ENCODE measurements at regions not wholly inside any gene's neighbourhood (a gene's known extent, or its start where the extent isn't known, plus 50 kb on each side); places are given as distances from the start of the nearest gene placed in this dataset.

DNA sequence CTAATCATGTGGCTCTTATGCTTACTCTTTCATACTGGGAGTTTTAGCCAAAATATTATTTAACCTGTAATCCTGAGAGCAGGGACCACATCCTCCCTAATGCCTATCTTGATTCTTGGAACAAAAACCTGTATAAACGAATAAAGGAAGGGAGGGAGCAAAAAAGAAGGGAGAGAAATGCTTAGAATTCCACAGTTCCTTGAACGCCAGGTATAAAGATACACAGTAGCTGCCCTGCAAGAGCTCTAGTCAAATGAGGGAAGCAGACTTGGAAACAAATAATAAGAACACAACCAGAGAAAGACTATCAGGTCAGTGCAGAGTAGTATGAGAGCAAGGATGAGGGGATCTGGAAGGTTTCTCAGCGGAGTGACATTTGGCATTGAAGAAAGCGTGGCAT lies 116.3 kb downstream of the SLC30A10 start:
- Histone ChIP-seq H3K36me3 (ENCODE audit: control insufficient read depth in 1 of 2, insufficient read depth in 2 of 2, low read length in 2 of 2) (no peaks in the 10 kb centered on the region), H3K79me1 (ENCODE audit: low read length) (no peaks in the 10 kb centered on the region), H3K23ac (ENCODE audit: low read length) (no peak overlapping the region), H3K9ac (ENCODE audit: low read length) (no peak overlapping the region), H3K9me3 (ENCODE audit: insufficient read depth, low read depth, low read length) (no peaks in the 10 kb centered on the region), H3K79me2 (ENCODE audit: control insufficient read depth, insufficient read depth, low read length, poor library complexity) (no peaks in the 10 kb centered on the region), H4K91ac (ENCODE audit: low read depth, low read length) (no peak overlapping the region), H3K18ac (ENCODE audit: low read length) (no peak overlapping the region), H3K4me2 (ENCODE audit: low read length) (no peak overlapping the region), H4K12ac (ENCODE audit: low read depth, low read length) (no peak overlapping the region), H3K4ac (ENCODE audit: low read depth, low read length) (no peak overlapping the region), H2AFZ (ENCODE audit: insufficient read depth, low read length, poor library complexity) (no peak overlapping the region), H4K8ac (ENCODE audit: low read depth, low read length) (no peak overlapping the region), H3K4me3 (ENCODE audit: low read depth, low read length) (no peak overlapping the region), H2BK12ac (ENCODE audit: low read length) (no peak overlapping the region), H3K27ac (ENCODE audit: low read depth, low read length) (no peak overlapping the region), H3K4me1 (ENCODE audit: control insufficient read depth in 1 of 2, insufficient read depth in 2 of 2, low read length in 2 of 2) (peaks cover 3 to 4% of the 10 kb centered on the region in 2 experiments), H2BK120ac (ENCODE audit: insufficient read depth, low read length, poor library complexity) (no peak overlapping the region), H3K27me3 (ENCODE audit: insufficient read depth, low read length) (no peaks in the 10 kb centered on the region), H3K14ac (ENCODE audit: low read length) (no peak overlapping the region), H2BK5ac (ENCODE audit: low read depth, low read length, poor library complexity) (no peak overlapping the region), H2AK5ac (ENCODE audit: low read length) (no peak overlapping the region)
- no peak for DNase-seq
- no CpG with 5 or more reads among the region's 4 CpGs for WGBS (ENCODE audit: extremely low coverage, insufficient coverage, insufficient read length)

DNA sequence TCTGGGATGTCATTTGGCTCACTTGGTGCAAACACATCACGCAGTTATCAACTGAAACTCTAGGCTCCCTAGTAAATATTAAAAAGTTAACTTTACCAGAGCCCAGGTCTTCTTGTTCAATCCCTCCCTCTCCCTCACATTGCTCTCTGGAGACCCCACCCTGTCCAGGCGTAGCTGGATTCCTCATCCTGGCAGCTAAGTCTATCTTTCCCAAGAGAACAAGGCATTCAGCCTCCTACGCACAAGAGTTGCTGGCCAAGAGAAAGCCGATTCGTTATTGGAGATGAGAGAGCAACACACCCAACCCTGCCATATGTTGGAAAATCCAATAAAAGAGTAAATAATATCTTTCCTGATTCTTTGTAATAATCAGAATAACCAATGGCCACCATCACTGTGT lies 117.9 kb downstream of the SLC30A10 start:
- H3K18ac ChIP-seq (ENCODE audit: low read length), result no peak overlapping the region
- H2AFZ ChIP-seq (ENCODE audit: insufficient read depth, low read length, poor library complexity), result no peak overlapping the region
- H2BK12ac ChIP-seq (ENCODE audit: low read length), result no peak overlapping the region
- H3K9me3 ChIP-seq (ENCODE audit: insufficient read depth, low read depth, low read length), result no peaks in the 10 kb centered on the region
- H2BK120ac ChIP-seq (ENCODE audit: insufficient read depth, low read length, poor library complexity), result no peak overlapping the region
- no peak overlapping the region for H3K4me3 ChIP-seq (ENCODE audit: low read depth, low read length)
- DNase-seq, result no peak
- H3K4ac ChIP-seq (ENCODE audit: low read depth, low read length), result no peak overlapping the region
- H4K12ac ChIP-seq (ENCODE audit: low read depth, low read length), result no peak overlapping the region
- H2BK5ac ChIP-seq (ENCODE audit: low read depth, low read length, poor library complexity), result no peak overlapping the region
- no peak overlapping the region for H4K91ac ChIP-seq (ENCODE audit: low read depth, low read length)
- H3K9ac ChIP-seq (ENCODE audit: low read length), result no peak overlapping the region
- H3K79me2 ChIP-seq (ENCODE audit: control insufficient read depth, insufficient read depth, low read length, poor library complexity), result no peaks in the 10 kb centered on the region
- H3K14ac ChIP-seq (ENCODE audit: low read length), result no peak overlapping the region
- H3K27ac ChIP-seq (ENCODE audit: low read depth, low read length), result no peak overlapping the region
- H3K27me3 ChIP-seq (ENCODE audit: insufficient read depth, low read length), result no peaks in the 10 kb centered on the region
- no CpG with 5 or more reads among the region's 5 CpGs for WGBS (ENCODE audit: extremely low coverage, insufficient coverage, insufficient read length)
- H3K36me3 ChIP-seq (ENCODE audit: control insufficient read depth in 1 of 2, insufficient read depth in 2 of 2, low read length in 2 of 2), result no peaks in the 10 kb centered on the region
- H2AK5ac ChIP-seq (ENCODE audit: low read length), result no peak overlapping the region
- no peak overlapping the region for H4K8ac ChIP-seq (ENCODE audit: low read depth, low read length)
- no peaks in the 10 kb centered on the region for H3K79me1 ChIP-seq (ENCODE audit: low read length)
- H3K4me2 ChIP-seq (ENCODE audit: low read length), result no peak overlapping the region
- H3K23ac ChIP-seq (ENCODE audit: low read length), result no peak overlapping the region
- peaks cover 3 to 4% of the 10 kb centered on the region in 2 experiments for H3K4me1 ChIP-seq (ENCODE audit: control insufficient read depth in 1 of 2, insufficient read depth in 2 of 2, low read length in 2 of 2)

DNA sequence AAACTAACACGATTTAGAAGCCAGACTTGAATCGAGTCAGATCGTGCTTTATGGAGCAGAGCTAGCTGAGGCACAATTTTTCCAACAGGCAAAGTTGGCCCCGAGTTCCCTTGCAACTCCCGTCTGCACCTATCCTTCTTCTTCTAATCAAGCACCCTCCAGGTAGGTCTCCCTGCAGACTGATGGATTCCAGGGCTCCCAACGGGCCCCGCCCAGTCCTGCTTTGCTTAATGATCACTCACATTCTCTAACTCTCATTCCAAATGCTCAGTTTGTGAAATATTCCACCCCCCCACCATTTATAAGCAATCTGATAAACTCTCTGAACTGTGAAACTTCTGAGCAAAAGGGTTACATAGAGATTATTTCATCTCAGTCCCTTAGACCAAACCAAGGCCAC lies 119.6 kb downstream of the SLC30A10 start:
- no peak overlapping the region for H3K4me2 ChIP-seq (ENCODE audit: low read length)
- H4K8ac ChIP-seq (ENCODE audit: low read depth, low read length), result no peak overlapping the region
- no peak overlapping the region for H3K27ac ChIP-seq (ENCODE audit: low read depth, low read length)
- H3K79me1 ChIP-seq (ENCODE audit: low read length), result no peaks in the 10 kb centered on the region
- no peak overlapping the region for H4K12ac ChIP-seq (ENCODE audit: low read depth, low read length)
- no peak overlapping the region for H3K9ac ChIP-seq (ENCODE audit: low read length)
- H2BK120ac ChIP-seq (ENCODE audit: insufficient read depth, low read length, poor library complexity), result no peak overlapping the region
- no peaks in the 10 kb centered on the region for H3K9me3 ChIP-seq (ENCODE audit: insufficient read depth, low read depth, low read length)
- H3K27me3 ChIP-seq (ENCODE audit: insufficient read depth, low read length), result no peaks in the 10 kb centered on the region
- H3K23ac ChIP-seq (ENCODE audit: low read length), result no peak overlapping the region
- H2AK5ac ChIP-seq (ENCODE audit: low read length), result no peak overlapping the region
- H2BK12ac ChIP-seq (ENCODE audit: low read length), result no peak overlapping the region
- no peak overlapping the region for H3K14ac ChIP-seq (ENCODE audit: low read length)
- no peak overlapping the region for H3K4me3 ChIP-seq (ENCODE audit: low read depth, low read length)
- no peak for DNase-seq
- H3K79me2 ChIP-seq (ENCODE audit: control insufficient read depth, insufficient read depth, low read length, poor library complexity), result no peaks in the 10 kb centered on the region
- no peak overlapping the region for H3K18ac ChIP-seq (ENCODE audit: low read length)
- H4K91ac ChIP-seq (ENCODE audit: low read depth, low read length), result no peak overlapping the region
- H2AFZ ChIP-seq (ENCODE audit: insufficient read depth, low read length, poor library complexity), result no peak overlapping the region
- no peak overlapping the region for H3K4ac ChIP-seq (ENCODE audit: low read depth, low read length)
- H3K4me1 ChIP-seq (ENCODE audit: control insufficient read depth in 1 of 2, insufficient read depth in 2 of 2, low read length in 2 of 2), result peaks cover 3 to 4% of the 10 kb centered on the region in 2 experiments
- WGBS (ENCODE audit: extremely low coverage, insufficient coverage, insufficient read length), result no CpG with 5 or more reads among the region's 7 CpGs
- H3K36me3 ChIP-seq (ENCODE audit: control insufficient read depth in 1 of 2, insufficient read depth in 2 of 2, low read length in 2 of 2), result no peaks in the 10 kb centered on the region
- H2BK5ac ChIP-seq (ENCODE audit: low read depth, low read length, poor library complexity), result no peak overlapping the region

DNA sequence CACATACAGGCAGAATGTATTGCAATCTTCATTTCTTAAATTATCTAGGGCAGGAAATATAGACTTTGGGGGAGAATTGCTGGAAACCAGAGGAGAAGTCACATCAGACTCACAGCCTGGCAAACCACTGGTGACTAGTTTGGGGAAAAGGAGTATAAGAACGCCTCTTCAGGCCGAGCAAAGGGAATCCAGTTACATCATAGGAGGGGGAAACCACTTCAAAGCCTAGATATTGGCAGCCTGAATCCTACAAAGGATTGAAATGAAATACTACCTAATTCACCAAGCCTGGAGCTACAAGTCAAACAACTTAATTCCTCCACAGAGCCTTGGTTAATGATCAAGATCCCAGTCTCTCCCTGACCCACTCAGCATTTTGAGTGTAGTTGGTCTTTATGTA lies 121.7 kb downstream of the SLC30A10 start:
- no peak overlapping the region for H2AK5ac ChIP-seq (ENCODE audit: low read length)
- no peak overlapping the region for H4K8ac ChIP-seq (ENCODE audit: low read depth, low read length)
- H3K36me3 ChIP-seq (ENCODE audit: control insufficient read depth in 1 of 2, insufficient read depth in 2 of 2, low read length in 2 of 2), result no peaks in the 10 kb centered on the region
- H3K18ac ChIP-seq (ENCODE audit: low read length), result no peak overlapping the region
- no peak overlapping the region for H3K4me3 ChIP-seq (ENCODE audit: low read depth, low read length)
- no peak overlapping the region for H2AFZ ChIP-seq (ENCODE audit: insufficient read depth, low read length, poor library complexity)
- no peak overlapping the region for H2BK5ac ChIP-seq (ENCODE audit: low read depth, low read length, poor library complexity)
- DNase-seq, result no peak
- H3K14ac ChIP-seq (ENCODE audit: low read length), result no peak overlapping the region
- H3K27ac ChIP-seq (ENCODE audit: low read depth, low read length), result no peak overlapping the region
- WGBS (ENCODE audit: extremely low coverage, insufficient coverage, insufficient read length), result no CpG with 5 or more reads among the region's 2 CpGs
- no peak overlapping the region for H3K4me2 ChIP-seq (ENCODE audit: low read length)
- H3K79me2 ChIP-seq (ENCODE audit: control insufficient read depth, insufficient read depth, low read length, poor library complexity), result no peaks in the 10 kb centered on the region
- no peak overlapping the region for H3K9ac ChIP-seq (ENCODE audit: low read length)
- H2BK12ac ChIP-seq (ENCODE audit: low read length), result no peak overlapping the region
- H3K4ac ChIP-seq (ENCODE audit: low read depth, low read length), result no peak overlapping the region
- no peaks in the 10 kb centered on the region for H3K9me3 ChIP-seq (ENCODE audit: insufficient read depth, low read depth, low read length)
- H2BK120ac ChIP-seq (ENCODE audit: insufficient read depth, low read length, poor library complexity), result no peak overlapping the region
- H3K23ac ChIP-seq (ENCODE audit: low read length), result no peak overlapping the region
- no peaks in the 10 kb centered on the region for H3K4me1 ChIP-seq (ENCODE audit: control insufficient read depth in 1 of 2, insufficient read depth in 2 of 2, low read length in 2 of 2)
- H4K91ac ChIP-seq (ENCODE audit: low read depth, low read length), result no peak overlapping the region
- H4K12ac ChIP-seq (ENCODE audit: low read depth, low read length), result no peak overlapping the region
- no peaks in the 10 kb centered on the region for H3K79me1 ChIP-seq (ENCODE audit: low read length)
- H3K27me3 ChIP-seq (ENCODE audit: insufficient read depth, low read length), result no peaks in the 10 kb centered on the region
